GM12873 (cell line): ENCODE measurements at regions not wholly inside any gene's neighbourhood (a gene's known extent, or its start where the extent isn't known, plus 50 kb on each side); places are given as distances from the start of the nearest gene placed in this dataset.

ENCODE experiments used
- CTCF ChIP-seq: IDR thresholded peaks from 2 replicates; pipeline ENCODE4 v1.5.1; 2012; ENCODE audit warnings: low read depth, mild to moderate bottlenecking, moderate library complexity, low read length, control low read depth; ENCODE audit not compliant: insufficient read depth; ENCODE audit errors: missing control alignments

GRCh38 chr7:25666671-25667060 is 438.4 kb upstream of the NPVF start:
- TF ChIP-seq CTCF, result no peak

- TF ChIP-seq CTCF, result no peak
Observed at GRCh38 chr7:25669281-25669781, 441.0 kb upstream of the NPVF start.

- no peak for TF ChIP-seq CTCF
Observed at GRCh38 chr7:25669961-25670841, 441.9 kb upstream of the NPVF start.

- no peak for TF ChIP-seq CTCF
Observed at GRCh38 chr7:25671111-25671510, 442.8 kb upstream of the NPVF start.

- TF ChIP-seq CTCF, result no peak
Observed at GRCh38 chr7:25672496-25672895, 444.2 kb upstream of the NPVF start.

- no peak for TF ChIP-seq CTCF
Observed at GRCh38 chr7:25675789-25676474, 447.6 kb upstream of the NPVF start.

GRCh38 chr7:25677595-25677994 is 449.3 kb upstream of the NPVF start:
- no peak for TF ChIP-seq CTCF
